ENCODE measurements at regions not wholly inside any gene's neighbourhood (a gene's known extent, or its start where the extent isn't known, plus 50 kb on each side); places are given as distances from the start of the nearest gene placed in this dataset.

- Histone ChIP-seq H3F3A (ENCODE audit: insufficient read depth, low read length, poor library complexity, severe bottlenecking) (no peaks in the 10 kb centered on the region), H3K9me3 (ENCODE audit: low read length) (no peaks in the 10 kb centered on the region), H2AFZ (ENCODE audit: low read depth, low read length) (no peak overlapping the region), H3K36me3 (ENCODE audit: insufficient read depth, low read length) (no peaks in the 10 kb centered on the region), H3K4me3 (ENCODE audit: low read length) (no peak overlapping the region), H4K20me1 (ENCODE audit: insufficient read depth) (no peaks in the 10 kb centered on the region), H3K9me2 (ENCODE audit: insufficient read depth, low read length) (no peaks in the 10 kb centered on the region), H3K27me3 (ENCODE audit: insufficient read depth, low read depth, low read length) (no peaks in the 10 kb centered on the region), H3K79me2 (replicated peaks; ENCODE audit: insufficient read depth, low read length) (no peaks in the 10 kb centered on the region), H3K27ac (ENCODE audit: low read length) (no peak overlapping the region), H3K9ac (ENCODE audit: low read length) (no peak overlapping the region), H3K4me2 (ENCODE audit: low read length) (no peak overlapping the region)
- TF ChIP-seq TAF1 (IDR thresholded peaks at IDR 0.05; ENCODE audit: low read depth) (no peak), CTCF (IDR thresholded peaks at IDR 0.05; ENCODE audit: poor library complexity, severe bottlenecking) (no peak), SMC3 (conservative IDR thresholded peaks at IDR 0.05; ENCODE audit: poor library complexity) (no peak), EP300 (conservative IDR thresholded peaks at IDR 0.05; ENCODE audit: poor library complexity, severe bottlenecking) (no peak), RAD21 (conservative IDR thresholded peaks at IDR 0.05) (no peak), POLR2AphosphoS5 (IDR thresholded peaks at IDR 0.05) (no peak), REST (IDR thresholded peaks at IDR 0.05; ENCODE audit: borderline replicate concordance) (no peak), EZH2 (IDR thresholded peaks at IDR 0.05; ENCODE audit: borderline replicate concordance, insufficient read depth, low read length, poor library complexity, severe bottlenecking) (no peak), MXI1 (conservative IDR thresholded peaks at IDR 0.05; ENCODE audit: poor library complexity, severe bottlenecking) (no peak)
These were observed 78.6 kb upstream of the GLI3 start for GRCh38 chr7:42315631-42316030.

DNA sequence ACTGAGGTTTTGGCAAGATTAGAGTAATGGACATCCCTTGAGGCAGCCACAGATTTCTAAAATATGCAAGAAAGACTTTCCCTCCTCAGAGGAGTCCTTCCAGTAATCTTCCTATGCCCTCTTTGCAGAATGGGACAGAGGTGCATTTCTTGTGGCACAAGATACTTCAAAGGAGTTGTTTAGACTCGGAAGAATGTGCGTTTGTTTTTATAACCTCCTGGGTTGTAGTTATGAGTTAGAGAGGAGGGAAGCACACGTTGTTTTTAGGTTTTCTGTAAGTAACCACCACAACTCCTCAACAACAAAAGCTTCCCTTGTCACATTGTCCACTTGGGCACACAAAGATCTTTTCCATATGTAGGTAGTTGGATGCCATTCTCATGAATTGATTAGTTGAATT lies 78.1 kb upstream of the GLI3 start:
- Histone ChIP-seq H3K36me3 (ENCODE audit: insufficient read depth, low read length) (no peaks in the 10 kb centered on the region), H3K9me2 (ENCODE audit: insufficient read depth, low read length) (no peaks in the 10 kb centered on the region), H3K9ac (ENCODE audit: low read length) (no peak overlapping the region), H3K9me3 (ENCODE audit: low read length) (no peaks in the 10 kb centered on the region), H3F3A (ENCODE audit: insufficient read depth, low read length, poor library complexity, severe bottlenecking) (no peaks in the 10 kb centered on the region), H3K27ac (ENCODE audit: low read length) (no peak overlapping the region), H3K27me3 (ENCODE audit: insufficient read depth, low read depth, low read length) (no peaks in the 10 kb centered on the region), H4K20me1 (ENCODE audit: insufficient read depth) (no peaks in the 10 kb centered on the region), H3K79me2 (replicated peaks; ENCODE audit: insufficient read depth, low read length) (no peaks in the 10 kb centered on the region), H3K4me3 (ENCODE audit: low read length) (no peak overlapping the region), H2AFZ (ENCODE audit: low read depth, low read length) (no peak overlapping the region), H3K4me2 (ENCODE audit: low read length) (no peak overlapping the region)
- TF ChIP-seq REST (IDR thresholded peaks at IDR 0.05; ENCODE audit: borderline replicate concordance) (no peak), TAF1 (IDR thresholded peaks at IDR 0.05; ENCODE audit: low read depth) (no peak), CTCF (IDR thresholded peaks at IDR 0.05; ENCODE audit: poor library complexity, severe bottlenecking) (no peak), MXI1 (conservative IDR thresholded peaks at IDR 0.05; ENCODE audit: poor library complexity, severe bottlenecking) (no peak), EP300 (conservative IDR thresholded peaks at IDR 0.05; ENCODE audit: poor library complexity, severe bottlenecking) (no peak), SMC3 (conservative IDR thresholded peaks at IDR 0.05; ENCODE audit: poor library complexity) (no peak), RAD21 (conservative IDR thresholded peaks at IDR 0.05) (no peak), POLR2AphosphoS5 (IDR thresholded peaks at IDR 0.05) (no peak), EZH2 (IDR thresholded peaks at IDR 0.05; ENCODE audit: borderline replicate concordance, insufficient read depth, low read length, poor library complexity, severe bottlenecking) (no peak)

Measured in neural cell (in vitro differentiated cells).